DND-41 (cell line): ENCODE measurements at regions not wholly inside any gene's neighbourhood (a gene's known extent, or its start where the extent isn't known, plus 50 kb on each side); places are given as distances from the start of the nearest gene placed in this dataset.

Experiments
- ATAC-seq: fragments of 200-7000 bp; cut with Tn5 transposase; 3 replicates; pipeline ENCODE4 v1.9.1; 2021; ENCODE audit warnings: low read depth; ENCODE audit not compliant: insufficient read depth
- DNase-seq: peaks from one replicate; pipeline ENCODE4 v3.0.0-alpha.2; 2020
- H2AFZ ChIP-seq: 2 replicates; pipeline ENCODE4 v1.6.0; 2012; ENCODE audit warnings: low read depth, low read length
- H3K27ac ChIP-seq: 2 replicates; pipeline ENCODE4 v1.5.1; 2012; ENCODE audit warnings: low read length, inconsistent platforms
- H3K27me3 ChIP-seq: fragments of 200-600 bp; sonication (generic); 2 replicates; pipeline ENCODE4 v1.6.0; 2012; ENCODE audit warnings: low read length, mild to moderate bottlenecking, inconsistent platforms; ENCODE audit not compliant: insufficient read depth, poor library complexity
- H3K36me3 ChIP-seq: 2 replicates; pipeline ENCODE4 v1.5.1; 2012; ENCODE audit warnings: low read length, inconsistent platforms; ENCODE audit not compliant: insufficient read depth
- H3K4me1 ChIP-seq: 2 replicates; pipeline ENCODE4 v1.5.1; 2012; ENCODE audit warnings: mild to moderate bottlenecking, low read length; ENCODE audit not compliant: insufficient read depth
- H3K4me2 ChIP-seq: 2 replicates; pipeline ENCODE4 v1.6.0; 2012; ENCODE audit warnings: mild to moderate bottlenecking, moderate library complexity, low read length, inconsistent platforms; ENCODE audit not compliant: insufficient read depth
- H3K4me3 ChIP-seq, 2 experiments: fragments of 200-600 bp in 1 of 2; shearing (Covaris generic) in 1 of 2; 2 replicates each; pipeline ENCODE4 v1.5.1; 2012 to 2016; ENCODE audit warnings: inconsistent platforms in 2 of 2, low read length in 2 of 2, mild to moderate bottlenecking in 2 of 2, low read depth in 1 of 2, moderate library complexity in 1 of 2
- H3K79me2 ChIP-seq: 2 replicates; pipeline ENCODE4 v1.6.0; 2012; ENCODE audit warnings: low read length, inconsistent platforms; ENCODE audit not compliant: insufficient read depth
- H3K9ac ChIP-seq: 2 replicates; pipeline ENCODE4 v1.6.0; 2012; ENCODE audit warnings: low read depth, mild to moderate bottlenecking, inconsistent platforms, low read length, moderate library complexity
- H3K9me3 ChIP-seq: 2 replicates; pipeline ENCODE4 v1.5.1; 2012; ENCODE audit warnings: low read length, moderate library complexity, mild to moderate bottlenecking, inconsistent platforms; ENCODE audit not compliant: insufficient read depth, severe bottlenecking
- H4K20me1 ChIP-seq: 2 replicates; pipeline ENCODE4 v1.6.0; 2012; ENCODE audit warnings: low read length; ENCODE audit not compliant: insufficient read depth
- EZH2 ChIP-seq: IDR thresholded peaks from 3 replicates; pipeline ENCODE4 v1.6.1; 2012; ENCODE audit warnings: borderline replicate concordance, low read depth, mild to moderate bottlenecking, moderate library complexity, low read length, inconsistent platforms; ENCODE audit not compliant: severe bottlenecking
- TF ChIP-seq, protein P1 (sequence below): IDR thresholded peaks from 2 replicates; pipeline ENCODE4 v1.5.1; 2012; ENCODE audit warnings: borderline replicate concordance, low read length, moderate library complexity, mild to moderate bottlenecking; ENCODE audit not compliant: poor library complexity, severe bottlenecking; ENCODE audit errors: extremely low read depth

DNA sequence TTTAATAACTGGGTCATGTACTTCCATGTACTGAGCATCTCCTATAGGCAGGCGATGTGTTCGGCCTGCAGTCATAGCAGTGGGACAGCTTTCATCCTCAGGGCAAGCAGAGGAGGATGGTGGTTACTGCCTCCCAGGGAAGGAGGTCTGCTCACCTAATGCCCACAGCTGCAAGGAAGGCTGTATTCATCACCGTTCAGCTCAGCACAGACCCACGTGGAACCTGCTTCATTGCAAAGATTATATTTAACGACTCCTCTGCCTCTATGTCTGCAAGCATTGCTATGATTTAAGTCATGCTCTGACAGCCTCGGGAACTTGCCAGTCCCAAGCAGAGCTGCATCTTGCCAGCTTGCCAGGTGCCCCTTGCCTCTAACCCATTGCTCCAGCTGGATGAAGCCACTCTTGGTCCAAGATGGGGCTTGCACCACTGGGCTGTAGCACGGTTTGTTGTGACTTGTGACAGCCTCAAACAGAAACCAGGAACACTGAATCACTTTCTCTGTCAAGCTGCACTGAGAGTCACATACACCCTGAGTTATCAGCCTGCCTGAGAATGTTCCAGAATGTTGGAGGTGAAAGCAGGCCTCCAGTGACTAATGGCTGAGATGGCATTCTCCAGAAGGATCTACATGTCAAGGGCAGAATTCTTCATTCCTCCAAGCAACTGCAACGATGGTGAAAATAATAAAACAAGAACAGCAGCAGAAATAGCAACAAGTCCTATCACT lies 651.1 kb upstream of the ID2 start:
- Histone ChIP-seq H3K27ac (no peak overlapping the region), H3K36me3 (no peaks in the 10 kb centered on the region), H3K9ac (no peak overlapping the region), H3K9me3 (no peaks in the 10 kb centered on the region), H2AFZ (no peak overlapping the region), H3K27me3 (no peaks in the 10 kb centered on the region), H4K20me1 (no peaks in the 10 kb centered on the region), H3K4me3 (no peak overlapping the region), H3K4me2 (no peak overlapping the region), H3K4me1 (no peaks in the 10 kb centered on the region), H3K79me2 (no peaks in the 10 kb centered on the region)
- no peak for TF ChIP-seq EZH2
- TF ChIP-seq, protein P1, sequence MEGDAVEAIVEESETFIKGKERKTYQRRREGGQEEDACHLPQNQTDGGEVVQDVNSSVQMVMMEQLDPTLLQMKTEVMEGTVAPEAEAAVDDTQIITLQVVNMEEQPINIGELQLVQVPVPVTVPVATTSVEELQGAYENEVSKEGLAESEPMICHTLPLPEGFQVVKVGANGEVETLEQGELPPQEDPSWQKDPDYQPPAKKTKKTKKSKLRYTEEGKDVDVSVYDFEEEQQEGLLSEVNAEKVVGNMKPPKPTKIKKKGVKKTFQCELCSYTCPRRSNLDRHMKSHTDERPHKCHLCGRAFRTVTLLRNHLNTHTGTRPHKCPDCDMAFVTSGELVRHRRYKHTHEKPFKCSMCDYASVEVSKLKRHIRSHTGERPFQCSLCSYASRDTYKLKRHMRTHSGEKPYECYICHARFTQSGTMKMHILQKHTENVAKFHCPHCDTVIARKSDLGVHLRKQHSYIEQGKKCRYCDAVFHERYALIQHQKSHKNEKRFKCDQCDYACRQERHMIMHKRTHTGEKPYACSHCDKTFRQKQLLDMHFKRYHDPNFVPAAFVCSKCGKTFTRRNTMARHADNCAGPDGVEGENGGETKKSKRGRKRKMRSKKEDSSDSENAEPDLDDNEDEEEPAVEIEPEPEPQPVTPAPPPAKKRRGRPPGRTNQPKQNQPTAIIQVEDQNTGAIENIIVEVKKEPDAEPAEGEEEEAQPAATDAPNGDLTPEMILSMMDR = no peak
- no peak for DNase-seq
- ATAC-seq = no peak

- Histone ChIP-seq H3K9me3 (no peaks in the 10 kb centered on the region), H3K4me3 (no peak overlapping the region), H3K9ac (no peak overlapping the region), H2AFZ (no peak overlapping the region), H3K27ac (no peak overlapping the region), H3K27me3 (no peaks in the 10 kb centered on the region), H3K79me2 (no peaks in the 10 kb centered on the region), H4K20me1 (no peaks in the 10 kb centered on the region), H3K4me1 (no peaks in the 10 kb centered on the region), H3K36me3 (no peaks in the 10 kb centered on the region), H3K4me2 (no peak overlapping the region)
- no peak for TF ChIP-seq EZH2
- TF ChIP-seq, protein P1 = no peak
- ATAC-seq (peak; percentile 53; the same call in 2 of the 3 replicates), DNase-seq (no peak)
These were observed 650.5 kb upstream of the ID2 start for GRCh38 chr2:8031370-8031769.

- Histone ChIP-seq H2AFZ (no peak overlapping the region), H3K36me3 (no peaks in the 10 kb centered on the region), H3K4me3 (no peak overlapping the region), H3K9ac (no peak overlapping the region), H3K4me2 (no peak overlapping the region), H3K4me1 (no peaks in the 10 kb centered on the region), H4K20me1 (no peaks in the 10 kb centered on the region), H3K9me3 (no peaks in the 10 kb centered on the region), H3K27ac (no peak overlapping the region), H3K79me2 (no peaks in the 10 kb centered on the region), H3K27me3 (no peaks in the 10 kb centered on the region)
- DNase-seq = no peak
- no peak for ATAC-seq
- no peak for TF ChIP-seq EZH2
- TF ChIP-seq, protein P1 = no peak
These were observed 648.2 kb upstream of the ID2 start for GRCh38 chr2:8033546-8034096.
